SK-N-SH treated with all-trans-retinoic acid at 6 μM for 48 hours (cell line): ENCODE measurements at regions not wholly inside any gene's neighbourhood (a gene's known extent, or its start where the extent isn't known, plus 50 kb on each side); places are given as distances from the start of the nearest gene placed in this dataset.
A peak's percentile ranks its signal among the peaks of the same experiment; 100 is the strongest.

ENCODE experiments used
- ATAC-seq: fragments of 200-7000 bp; cut with Tn5 transposase; 3 replicates; pipeline ENCODE4 v1.9.1; 2020; ENCODE audit warnings: mild to moderate bottlenecking, moderate library complexity
- ARNTL ChIP-seq: fragments of 450-650 bp; formaldehyde crosslinking; IDR thresholded peaks from 2 replicates; pipeline ENCODE4 v1.5.0; 2020; ENCODE audit warnings: low read depth, mild to moderate bottlenecking, moderate library complexity, borderline replicate concordance
- BACH2 ChIP-seq: fragments of 250-450 bp; sonication (Bioruptor Pico); IDR thresholded peaks from 2 replicates; pipeline ENCODE4 v1.9.0; 2021; ENCODE audit warnings: mild to moderate bottlenecking, borderline replicate concordance
- CREB5 ChIP-seq: fragments of 250-450 bp; sonication (Bioruptor Pico); IDR thresholded peaks from 2 replicates; pipeline ENCODE4 v1.5.1; 2020; ENCODE audit warnings: low read depth, mild to moderate bottlenecking, moderate library complexity
- CSDC2 ChIP-seq: fragments of 250-450 bp; sonication (Bioruptor Pico); IDR thresholded peaks from 2 replicates; pipeline ENCODE4 v1.5.0; 2020; ENCODE audit warnings: mild to moderate bottlenecking, moderate library complexity
- CSRNP3 ChIP-seq: fragments of 250-450 bp; sonication (Bioruptor Pico); IDR thresholded peaks from 2 replicates; pipeline ENCODE4 v1.5.1; 2021; ENCODE audit warnings: mild to moderate bottlenecking, moderate library complexity
- ESRRG ChIP-seq: fragments of 250-450 bp; sonication (Bioruptor Pico); IDR thresholded peaks from 2 replicates; pipeline ENCODE4 v1.6.1; 2021; ENCODE audit warnings: mild to moderate bottlenecking
- GLIS3 ChIP-seq: fragments of 250-450 bp; sonication (Bioruptor Pico); IDR thresholded peaks from 2 replicates; pipeline ENCODE4 v1.5.0; 2020; ENCODE audit warnings: mild to moderate bottlenecking, moderate library complexity
- ISL1 ChIP-seq: fragments of 250-450 bp; sonication (Bioruptor Pico); IDR thresholded peaks from 2 replicates; pipeline ENCODE4 v2.1.2; 2022; ENCODE audit warnings: mild to moderate bottlenecking, moderate library complexity
- PATZ1 ChIP-seq: fragments of 250-450 bp; sonication (Bioruptor Pico); IDR thresholded peaks from 2 replicates; pipeline ENCODE4 v1.8.0; 2020; ENCODE audit warnings: mild to moderate bottlenecking, moderate library complexity, borderline replicate concordance
- POU6F1 ChIP-seq: fragments of 250-450 bp; sonication (Bioruptor Pico); IDR thresholded peaks from 2 replicates; pipeline ENCODE4 v1.8.0; 2021; ENCODE audit warnings: low read depth, mild to moderate bottlenecking, moderate library complexity, borderline replicate concordance
- PPARA ChIP-seq: fragments of 250-450 bp; sonication (Bioruptor Pico); IDR thresholded peaks from 2 replicates; pipeline ENCODE4 v1.5.0; 2020; ENCODE audit warnings: mild to moderate bottlenecking, borderline replicate concordance
- RARB ChIP-seq: fragments of 250-450 bp; sonication (Bioruptor Pico); IDR thresholded peaks from 2 replicates; pipeline ENCODE4 v1.8.0; 2021; ENCODE audit warnings: mild to moderate bottlenecking, moderate library complexity
- SNAI2 ChIP-seq: fragments of 250-450 bp; sonication (Bioruptor Pico); IDR thresholded peaks from 2 replicates; pipeline ENCODE4 v1.5.0; 2020; ENCODE audit warnings: mild to moderate bottlenecking, moderate library complexity
- TCF4 ChIP-seq: fragments of 250-450 bp; sonication (Bioruptor Pico); IDR thresholded peaks from 2 replicates; pipeline ENCODE4 v1.8.0; 2021; ENCODE audit warnings: mild to moderate bottlenecking, moderate library complexity, borderline replicate concordance
- TOX ChIP-seq: fragments of 250-450 bp; sonication (Bioruptor Pico); IDR thresholded peaks from 2 replicates; pipeline ENCODE4 v1.8.0; 2021; ENCODE audit warnings: mild to moderate bottlenecking, moderate library complexity, borderline replicate concordance
- TSHZ2 ChIP-seq: fragments of 250-450 bp; sonication (Bioruptor Pico); IDR thresholded peaks from 2 replicates; pipeline ENCODE4 v1.5.0; 2020; ENCODE audit warnings: mild to moderate bottlenecking, moderate library complexity
- ZC3H10 ChIP-seq: fragments of 250-450 bp; sonication (Bioruptor Pico); IDR thresholded peaks from 2 replicates; pipeline ENCODE4 v1.5.1; 2021; ENCODE audit warnings: mild to moderate bottlenecking, moderate library complexity
- ZFP3 ChIP-seq: fragments of 250-450 bp; sonication (Bioruptor Pico); IDR thresholded peaks from 2 replicates; pipeline ENCODE4 v1.5.0; 2020; ENCODE audit warnings: mild to moderate bottlenecking, moderate library complexity
- ZFP30 ChIP-seq: fragments of 450-650 bp; formaldehyde crosslinking; IDR thresholded peaks from 2 replicates; pipeline ENCODE4 v1.5.0; 2022; ENCODE audit warnings: mild to moderate bottlenecking, moderate library complexity
- ZNF565 ChIP-seq: fragments of 450-650 bp; formaldehyde crosslinking; conservative IDR thresholded peaks from 2 replicates; pipeline ENCODE4 v1.5.0; 2020; ENCODE audit warnings: low read depth, mild to moderate bottlenecking, moderate library complexity
- ZNF70 ChIP-seq: fragments of 450-650 bp; formaldehyde crosslinking; IDR thresholded peaks from 2 replicates; pipeline ENCODE4 v1.5.0; 2020; ENCODE audit warnings: mild to moderate bottlenecking, moderate library complexity

- TF ChIP-seq ZFP3 (CRISPR knock-in tag) (no peak), ARNTL (CRISPR knock-in tag) (no peak), PPARA (CRISPR knock-in tag) (no peak), RARB (CRISPR knock-in tag) (no peak), ESRRG (CRISPR knock-in tag) (no peak), ZNF565 (CRISPR knock-in tag) (no peak), ZC3H10 (CRISPR knock-in tag) (no peak), CSDC2 (CRISPR knock-in tag) (no peak), CREB5 (no peak), ZFP30 (CRISPR knock-in tag) (no peak), TOX (no peak), TSHZ2 (CRISPR knock-in tag) (no peak)
- peak; percentile 92 for ATAC-seq
Measured at GRCh38 chr5:87020099-87020934, 247.4 kb upstream of the RASA1 start.

GRCh38 chr5:87022415-87022814 lies 245.3 kb upstream of the RASA1 start:
- TF ChIP-seq BACH2 (CRISPR knock-in tag) (no peak), ZC3H10 (CRISPR knock-in tag) (no peak), PPARA (CRISPR knock-in tag) (no peak), ZFP3 (CRISPR knock-in tag) (no peak), RARB (CRISPR knock-in tag) (no peak), TCF4 (CRISPR knock-in tag) (no peak), ARNTL (CRISPR knock-in tag) (no peak), ISL1 (CRISPR knock-in tag) (no peak), ESRRG (CRISPR knock-in tag) (no peak), ZNF70 (CRISPR knock-in tag) (no peak), CSRNP3 (CRISPR knock-in tag) (no peak), CSDC2 (CRISPR knock-in tag) (no peak), SNAI2 (CRISPR knock-in tag) (no peak), POU6F1 (CRISPR knock-in tag) (no peak), ZFP30 (CRISPR knock-in tag) (no peak), TOX (no peak), PATZ1 (no peak), TSHZ2 (CRISPR knock-in tag) (no peak), CREB5 (no peak), GLIS3 (CRISPR knock-in tag) (no peak)
- ATAC-seq: no peak
